Neural progenitor cell (in vitro differentiated cells): ENCODE measurements at regions not wholly inside any gene's neighbourhood (a gene's known extent, or its start where the extent isn't known, plus 50 kb on each side); places are given as distances from the start of the nearest gene placed in this dataset.

Source experiments
- DNase-seq: peaks from one replicate; pipeline ENCODE4 v3.0.0-alpha.2; 2016; ENCODE audit warnings: low spot score
- H2AFZ ChIP-seq: fragments of 200-600 bp; sonication (generic); replicated peaks from 2 replicates; pipeline ENCODE4 v1.6.1; 2016; ENCODE audit warnings: antibody characterized with exemption
- H3F3A ChIP-seq: fragments of 200-600 bp; sonication (generic); 2 replicates; pipeline ENCODE4 v1.6.1; 2016; ENCODE audit warnings: antibody characterized with exemption, low read depth
- H3K27ac ChIP-seq: fragments of 200-600 bp; sonication (generic); 2 replicates; pipeline ENCODE4 v1.5.1; 2016; ENCODE audit warnings: mild to moderate bottlenecking
- H3K27me3 ChIP-seq: fragments of 200-600 bp; sonication (generic); 2 replicates; pipeline ENCODE4 v1.6.1; 2016; ENCODE audit warnings: mild to moderate bottlenecking, moderate library complexity
- H3K36me3 ChIP-seq: fragments of 200-600 bp; sonication (generic); 2 replicates; pipeline ENCODE4 v1.5.1; 2016
- H3K4me1 ChIP-seq: fragments of 200-600 bp; sonication (generic); 2 replicates; pipeline ENCODE4 v1.6.1; 2016; ENCODE audit warnings: mixed run types
- H3K4me2 ChIP-seq: fragments of 200-600 bp; sonication (generic); 2 replicates; pipeline ENCODE4 v1.6.1; 2016
- H3K4me3 ChIP-seq: fragments of 200-600 bp; sonication (generic); 2 replicates; pipeline ENCODE4 v1.5.1; 2016
- H3K79me2 ChIP-seq: fragments of 200-600 bp; sonication (generic); 2 replicates; pipeline ENCODE4 v1.6.1; 2016; ENCODE audit warnings: low read depth
- H3K9ac ChIP-seq: fragments of 200-600 bp; sonication (generic); 2 replicates; pipeline ENCODE4 v1.6.1; 2016
- H3K9me3 ChIP-seq: fragments of 200-600 bp; sonication (generic); 2 replicates; pipeline ENCODE4 v1.5.1; 2016; ENCODE audit warnings: low read depth
- H4K20me1 ChIP-seq: fragments of 200-600 bp; sonication (generic); 2 replicates; pipeline ENCODE4 v1.6.1; 2016; ENCODE audit warnings: low read depth
- H3K27ac Mint-ChIP-seq: 3 replicates; pipeline ENCODE4 v1.8.0; 2021; ENCODE audit warnings: mixed read lengths
- H3K27me3 Mint-ChIP-seq: 2 replicates; pipeline ENCODE4 v1.8.0; 2022; ENCODE audit warnings: low read depth, mild to moderate bottlenecking, inconsistent platforms, moderate library complexity, mixed read lengths; ENCODE audit not compliant: insufficient read depth
- H3K36me3 Mint-ChIP-seq: 3 replicates; pipeline ENCODE4 v1.8.0; 2021; ENCODE audit warnings: mixed read lengths
- H3K4me1 Mint-ChIP-seq: 3 replicates; pipeline ENCODE4 v1.8.0; 2021; ENCODE audit warnings: mixed read lengths
- H3K4me3 Mint-ChIP-seq: 3 replicates; pipeline ENCODE4 v1.8.0; 2021; ENCODE audit warnings: mild to moderate bottlenecking, moderate library complexity, mixed read lengths
- H3K9me3 Mint-ChIP-seq: 3 replicates; pipeline ENCODE4 v1.8.0; 2020; ENCODE audit warnings: mixed read lengths
- EZH2 ChIP-seq: fragments of 200-600 bp; sonication (generic); IDR thresholded peaks from 2 replicates; pipeline ENCODE4 v1.6.1; 2017; ENCODE audit warnings: antibody characterized with exemption, mild to moderate bottlenecking, moderate library complexity
- EZH2phosphoT487 ChIP-seq: fragments of 200-600 bp; sonication (generic); IDR thresholded peaks from 2 replicates; pipeline ENCODE4 v1.6.1; 2017; ENCODE audit warnings: antibody characterized with exemption
- TF ChIP-seq, protein P1 (sequence below): fragments of 200-600 bp; sonication (generic); IDR thresholded peaks from 2 replicates; pipeline ENCODE4 v1.5.1; 2017; ENCODE audit warnings: antibody characterized with exemption, mild to moderate bottlenecking

DNA sequence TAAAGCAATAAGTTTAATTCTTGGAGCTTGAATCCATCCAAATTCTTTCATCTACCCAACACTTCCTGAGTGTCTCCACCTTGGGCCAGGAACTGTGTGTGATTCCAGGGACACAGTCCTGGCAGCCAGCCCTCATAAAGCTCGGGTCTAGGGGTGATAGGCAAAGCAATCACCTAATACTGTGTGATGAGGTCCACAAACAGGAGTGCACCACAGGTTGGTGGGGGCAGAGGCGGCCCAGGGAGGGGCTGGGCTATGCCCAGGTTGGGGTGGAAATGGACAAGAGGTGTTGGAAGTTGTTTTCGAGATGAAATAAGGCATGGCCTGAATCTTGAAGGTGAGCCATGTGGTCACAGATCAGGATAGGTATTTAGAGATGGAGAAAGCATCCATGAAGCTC lies 133.9 kb upstream of the PTCH1 start:
- Histone ChIP-seq H3K9ac (no peak overlapping the region), H3K36me3 (no peaks in the 10 kb centered on the region), H3K79me2 (no peaks in the 10 kb centered on the region), H4K20me1 (no peaks in the 10 kb centered on the region), H3K4me2 (no peak overlapping the region), H3K4me3 (no peak overlapping the region), H3K4me1 (no peaks in the 10 kb centered on the region), H3K9me3 (no peaks in the 10 kb centered on the region), H3K27me3 (no peaks in the 10 kb centered on the region), H3F3A (no peaks in the 10 kb centered on the region), H2AFZ (no peak overlapping the region), H3K27ac (no peak overlapping the region)
- Mint-ChIP-seq H3K4me3 (no peak overlapping the region), H3K27ac (no peak overlapping the region), H3K4me1 (no peaks in the 10 kb centered on the region), H3K9me3 (no peaks in the 10 kb centered on the region), H3K36me3 (no peaks in the 10 kb centered on the region), H3K27me3 (no peaks in the 10 kb centered on the region)
- TF ChIP-seq EZH2: no peak
- TF ChIP-seq EZH2phosphoT487: no peak
- TF ChIP-seq, protein P1, sequence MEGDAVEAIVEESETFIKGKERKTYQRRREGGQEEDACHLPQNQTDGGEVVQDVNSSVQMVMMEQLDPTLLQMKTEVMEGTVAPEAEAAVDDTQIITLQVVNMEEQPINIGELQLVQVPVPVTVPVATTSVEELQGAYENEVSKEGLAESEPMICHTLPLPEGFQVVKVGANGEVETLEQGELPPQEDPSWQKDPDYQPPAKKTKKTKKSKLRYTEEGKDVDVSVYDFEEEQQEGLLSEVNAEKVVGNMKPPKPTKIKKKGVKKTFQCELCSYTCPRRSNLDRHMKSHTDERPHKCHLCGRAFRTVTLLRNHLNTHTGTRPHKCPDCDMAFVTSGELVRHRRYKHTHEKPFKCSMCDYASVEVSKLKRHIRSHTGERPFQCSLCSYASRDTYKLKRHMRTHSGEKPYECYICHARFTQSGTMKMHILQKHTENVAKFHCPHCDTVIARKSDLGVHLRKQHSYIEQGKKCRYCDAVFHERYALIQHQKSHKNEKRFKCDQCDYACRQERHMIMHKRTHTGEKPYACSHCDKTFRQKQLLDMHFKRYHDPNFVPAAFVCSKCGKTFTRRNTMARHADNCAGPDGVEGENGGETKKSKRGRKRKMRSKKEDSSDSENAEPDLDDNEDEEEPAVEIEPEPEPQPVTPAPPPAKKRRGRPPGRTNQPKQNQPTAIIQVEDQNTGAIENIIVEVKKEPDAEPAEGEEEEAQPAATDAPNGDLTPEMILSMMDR: no peak
- DNase-seq: no peak

DNA sequence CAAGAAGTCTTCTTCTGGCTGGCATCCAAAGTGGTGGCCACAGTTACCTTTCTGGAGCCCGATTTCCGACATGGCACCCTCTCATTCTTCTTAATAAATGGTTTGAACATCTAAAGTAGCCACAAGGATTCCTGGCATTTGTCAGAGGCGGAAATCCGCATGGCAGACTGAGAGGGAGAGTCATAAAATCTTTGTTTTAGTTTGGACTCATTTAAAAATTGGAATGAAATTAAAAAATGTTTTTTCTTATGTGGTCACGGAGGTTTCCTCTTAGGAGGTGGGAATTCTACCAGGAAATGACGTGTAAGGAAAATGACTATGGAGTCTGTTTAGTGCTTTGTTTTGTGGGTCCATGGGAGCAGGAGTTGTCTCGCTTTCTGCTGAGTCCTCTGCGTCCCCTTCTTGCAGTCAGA lies 133.0 kb upstream of the PTCH1 start:
- H2AFZ ChIP-seq: no peak overlapping the region
- no peak overlapping the region for H3K4me3 ChIP-seq
- no peak overlapping the region for H3K4me2 ChIP-seq
- no peak overlapping the region for H3K9ac ChIP-seq
- no peaks in the 10 kb centered on the region for H3K4me1 ChIP-seq
- no peaks in the 10 kb centered on the region for H3K79me2 ChIP-seq
- DNase-seq: no peak
- H4K20me1 ChIP-seq: no peaks in the 10 kb centered on the region
- Mint-ChIP-seq H3K36me3 (no peaks in the 10 kb centered on the region), H3K27me3 (no peaks in the 10 kb centered on the region), H3K9me3 (no peaks in the 10 kb centered on the region), H3K4me3 (no peak overlapping the region), H3K27ac (no peak overlapping the region), H3K4me1 (no peaks in the 10 kb centered on the region)
- H3K27me3 ChIP-seq: no peaks in the 10 kb centered on the region
- TF ChIP-seq EZH2: no peak
- TF ChIP-seq, protein P1: no peak
- no peak for TF ChIP-seq EZH2phosphoT487
- no peak overlapping the region for H3K27ac ChIP-seq
- H3K9me3 ChIP-seq: no peaks in the 10 kb centered on the region
- H3K36me3 ChIP-seq: no peaks in the 10 kb centered on the region
- no peaks in the 10 kb centered on the region for H3F3A ChIP-seq

- no peaks in the 10 kb centered on the region for H3K36me3 Mint-ChIP-seq
- DNase-seq: no peak
- TF ChIP-seq EZH2phosphoT487 (no peak), EZH2 (no peak)
- TF ChIP-seq, protein P1: no peak
Observed at GRCh38 chr9:95648225-95648624, 131.5 kb upstream of the PTCH1 start.

GRCh38 chr9:95645992-95646391 lies 129.2 kb upstream of the PTCH1 start:
- Histone ChIP-seq H3F3A (no peaks in the 10 kb centered on the region), H3K9me3 (no peaks in the 10 kb centered on the region), H4K20me1 (no peaks in the 10 kb centered on the region), H3K36me3 (no peaks in the 10 kb centered on the region), H3K4me2 (no peak overlapping the region), H2AFZ (no peak overlapping the region), H3K4me1 (no peaks in the 10 kb centered on the region), H3K27ac (no peak overlapping the region), H3K79me2 (no peaks in the 10 kb centered on the region), H3K9ac (no peak overlapping the region), H3K27me3 (no peaks in the 10 kb centered on the region), H3K4me3 (no peak overlapping the region)
- H3K27me3 Mint-ChIP-seq: peaks cover 2% of the 10 kb centered on the region
- H3K36me3 Mint-ChIP-seq: no peaks in the 10 kb centered on the region
- TF ChIP-seq, protein P1: no peak
- no peak for TF ChIP-seq EZH2phosphoT487
- DNase-seq: no peak
- no peak overlapping the region for H3K4me3 Mint-ChIP-seq
- peaks cover 2% of the 10 kb centered on the region for H3K9me3 Mint-ChIP-seq
- H3K4me1 Mint-ChIP-seq: no peaks in the 10 kb centered on the region
- no peak overlapping the region for H3K27ac Mint-ChIP-seq

More at GRCh38 chr9:95648225-95648624, 131.5 kb upstream of the PTCH1 start:
- H3K4me1 Mint-ChIP-seq: no peaks in the 10 kb centered on the region
- peaks cover 2% of the 10 kb centered on the region for H3K27me3 Mint-ChIP-seq
- no peak overlapping the region for H3K4me3 Mint-ChIP-seq
- Histone ChIP-seq H2AFZ (peak overlapping the region; percentile 34), H3K9ac (no peak overlapping the region), H3K79me2 (no peaks in the 10 kb centered on the region), H3K4me3 (no peak overlapping the region), H3K27me3 (no peaks in the 10 kb centered on the region), H3F3A (no peaks in the 10 kb centered on the region), H3K9me3 (no peaks in the 10 kb centered on the region), H3K36me3 (no peaks in the 10 kb centered on the region), H3K4me2 (no peak overlapping the region), H3K4me1 (no peaks in the 10 kb centered on the region), H3K27ac (no peak overlapping the region), H4K20me1 (no peaks in the 10 kb centered on the region)
- no peaks in the 10 kb centered on the region for H3K9me3 Mint-ChIP-seq
- no peak overlapping the region for H3K27ac Mint-ChIP-seq
